HG02642 (cell line): ENCODE measurements at regions not wholly inside any gene's neighbourhood (a gene's known extent, or its start where the extent isn't known, plus 50 kb on each side); places are given as distances from the start of the nearest gene placed in this dataset.

ENCODE experiments used
- ATAC-seq: cut with Tn5 transposase; IDR thresholded peaks from one replicate; pipeline ENCODE4 v1.9.1; 2021; ENCODE audit warnings: mild to moderate bottlenecking; ENCODE audit not compliant: unreplicated experiment, poor library complexity

- ATAC-seq = no peak
These were observed 375.5 kb upstream of the KLHL1 start for GRCh38 chr13:70483599-70484276.

DNA sequence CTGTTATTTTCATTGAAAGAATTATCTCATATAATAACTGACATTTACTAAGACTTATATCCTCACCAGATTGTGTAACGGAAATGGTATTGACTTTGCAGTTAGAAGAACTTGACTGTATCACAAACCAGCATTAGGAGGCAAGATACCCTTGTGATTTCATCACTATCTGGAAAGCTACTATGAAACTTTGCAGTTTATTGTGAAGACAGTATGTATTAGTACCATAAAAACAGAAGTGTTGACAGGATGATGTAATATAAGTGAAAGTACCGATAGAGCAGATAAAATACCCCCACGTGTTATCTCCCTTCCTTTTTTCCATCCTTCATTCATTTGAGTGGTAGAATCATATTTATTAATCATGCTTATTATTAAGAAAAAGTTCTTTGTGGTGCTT, 365.7 kb upstream of the KLHL1 start:
- no peak for ATAC-seq

GRCh38 chr13:70469077-70469476, 360.8 kb upstream of the KLHL1 start:
- ATAC-seq = no peak

DNA sequence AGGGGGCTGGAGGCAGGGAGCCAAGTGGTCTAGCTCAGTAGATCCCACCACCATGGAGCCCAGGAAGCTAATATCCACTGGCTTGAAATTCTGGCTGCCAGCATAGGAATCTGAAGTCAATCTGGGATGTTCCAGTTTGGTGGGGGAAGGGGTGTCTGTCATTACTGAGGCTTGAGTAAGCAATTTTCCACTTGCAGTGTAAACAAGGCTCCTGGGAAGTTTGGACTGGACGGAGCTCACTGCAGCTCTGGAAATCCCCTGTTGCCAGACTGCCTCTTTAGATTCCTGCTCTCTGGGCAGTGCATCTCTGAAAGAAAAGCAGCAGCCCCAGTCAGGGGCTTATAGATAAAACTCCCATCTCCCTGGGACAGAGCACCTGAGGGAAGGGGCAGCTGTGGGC, 349.2 kb upstream of the KLHL1 start:
- no peak for ATAC-seq

DNA sequence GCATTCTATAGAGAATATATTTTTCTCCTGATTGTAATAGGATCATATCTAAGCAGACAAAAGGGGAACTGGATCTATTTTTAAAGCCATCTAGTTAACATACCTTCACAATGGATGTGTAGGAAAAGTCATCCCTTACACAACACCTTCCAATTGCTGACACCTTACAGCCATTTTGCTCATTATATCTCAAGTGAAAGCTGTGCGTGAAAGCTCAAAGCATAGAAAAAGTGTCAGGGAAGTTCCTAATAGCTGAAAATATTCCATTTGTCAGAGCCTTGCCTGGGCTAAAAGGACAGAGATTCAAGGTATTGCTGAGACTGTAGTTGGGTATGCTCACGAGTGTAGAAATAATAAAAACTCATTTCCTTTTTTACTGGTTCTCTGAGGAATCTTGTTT, 340.6 kb upstream of the KLHL1 start:
- ATAC-seq = no peak

GRCh38 chr13:70432276-70432805, 324.1 kb upstream of the KLHL1 start:
- ATAC-seq = no peak

- no peak for ATAC-seq
These were observed 322.0 kb upstream of the KLHL1 start for GRCh38 chr13:70430256-70430655.

GRCh38 chr13:70424928-70425327, 316.7 kb upstream of the KLHL1 start:
- no peak for ATAC-seq

DNA sequence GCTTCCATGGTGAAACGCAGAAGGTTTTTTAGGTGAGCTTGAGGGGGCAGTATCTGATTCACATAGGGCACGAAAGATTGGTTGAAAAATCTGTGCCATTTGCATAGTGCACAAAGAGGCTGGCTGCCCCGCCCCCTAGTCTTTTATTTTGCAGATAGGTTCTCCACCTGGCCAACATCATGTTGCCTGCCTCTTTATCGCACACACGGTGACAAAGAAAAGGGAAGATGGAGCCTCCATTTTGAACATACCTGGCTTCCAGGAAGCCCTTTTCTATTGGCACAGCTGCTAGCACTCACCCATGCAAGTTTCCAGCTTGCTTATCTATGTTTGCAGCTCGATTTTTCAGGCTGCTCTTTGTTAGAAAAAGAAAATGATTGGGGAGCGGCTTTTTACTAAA, 316.2 kb upstream of the KLHL1 start:
- ATAC-seq = no peak

DNA sequence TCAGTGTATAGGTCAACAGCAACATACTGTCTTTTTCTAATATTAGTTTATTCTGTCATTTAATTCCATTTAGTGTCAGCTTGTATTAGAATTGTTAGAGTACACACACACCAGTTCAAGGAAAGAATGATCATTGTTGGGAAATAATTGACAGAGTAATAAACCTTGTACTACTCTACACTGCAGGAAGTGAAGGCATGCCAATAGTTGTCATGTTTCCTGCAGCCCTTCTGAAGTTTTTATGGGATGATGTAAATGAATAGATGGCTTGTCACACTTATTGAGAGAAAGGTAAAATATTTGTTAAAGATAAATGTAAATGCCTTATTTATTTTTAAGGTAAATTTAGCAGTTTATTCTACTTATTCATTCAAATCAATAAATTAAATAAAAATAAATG, 306.9 kb upstream of the KLHL1 start:
- no peak for ATAC-seq

GRCh38 chr13:70408865-70409264, 300.6 kb upstream of the KLHL1 start:
- ATAC-seq = no peak

DNA sequence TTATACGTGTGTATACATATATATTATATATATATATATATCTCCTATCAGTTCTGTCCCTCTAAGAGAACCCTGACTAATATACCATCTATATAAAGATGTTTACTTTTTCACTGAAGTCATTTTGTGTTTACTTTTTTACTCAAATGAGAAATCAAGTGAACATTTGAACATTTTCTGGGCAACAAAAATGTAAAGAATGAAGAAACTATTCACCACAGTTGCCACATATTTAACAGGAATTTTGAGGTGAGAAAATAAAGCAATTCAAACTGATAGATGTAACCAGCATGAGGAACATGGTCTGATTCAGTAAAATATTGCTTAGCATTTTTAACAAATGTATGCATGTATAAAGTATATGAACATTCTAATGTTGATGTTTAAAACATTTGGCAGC, 299.2 kb upstream of the KLHL1 start:
- ATAC-seq = no peak

- no peak for ATAC-seq
These were observed 297.0 kb upstream of the KLHL1 start for GRCh38 chr13:70405266-70405665.

- no peak for ATAC-seq
These were observed 285.8 kb upstream of the KLHL1 start for GRCh38 chr13:70394031-70394548.

GRCh38 chr13:70391678-70392077, 283.4 kb upstream of the KLHL1 start:
- no peak for ATAC-seq

DNA sequence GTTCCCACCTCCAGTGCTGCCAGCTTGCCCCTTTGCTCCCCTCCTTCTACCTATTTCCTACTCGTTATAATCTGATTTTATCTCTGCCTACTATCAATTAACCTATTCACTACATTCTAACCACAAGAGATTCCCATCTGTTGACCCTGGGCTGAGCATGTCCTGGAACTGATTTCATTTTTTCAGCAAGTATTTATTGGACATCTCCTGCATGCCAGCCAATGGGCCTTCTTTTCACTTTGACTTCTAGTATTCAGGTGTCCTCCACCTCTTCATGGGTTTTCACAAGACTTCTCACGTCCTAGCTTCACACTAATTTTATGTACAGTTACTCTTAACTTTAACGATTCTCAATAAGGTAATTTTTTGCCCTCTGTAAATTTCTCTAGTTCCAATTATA, 282.7 kb upstream of the KLHL1 start:
- ATAC-seq = no peak

GRCh38 chr13:70390064-70390463, 281.8 kb upstream of the KLHL1 start:
- ATAC-seq = no peak

GRCh38 chr13:70388935-70389334, 280.7 kb upstream of the KLHL1 start:
- ATAC-seq = no peak

DNA sequence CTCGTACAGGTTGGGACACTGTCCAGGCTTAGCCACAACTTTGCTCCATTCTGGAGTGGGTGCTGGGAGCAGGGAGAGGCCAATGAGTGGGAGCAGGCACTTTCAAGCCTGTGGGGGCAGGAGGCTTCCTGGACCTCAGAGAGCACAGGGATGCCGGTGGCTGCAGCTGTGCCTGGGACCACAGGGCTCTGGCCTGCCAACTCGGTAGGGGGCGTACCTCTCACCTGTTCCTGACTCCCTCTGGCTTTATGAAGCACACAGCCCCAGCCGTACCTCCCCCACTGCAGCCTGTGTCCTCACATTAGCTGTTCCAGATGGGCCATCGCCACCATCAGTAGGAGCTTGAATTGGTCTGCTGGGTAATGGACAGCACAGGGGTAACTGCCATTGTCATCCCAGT, 278.7 kb upstream of the KLHL1 start:
- ATAC-seq = no peak

DNA sequence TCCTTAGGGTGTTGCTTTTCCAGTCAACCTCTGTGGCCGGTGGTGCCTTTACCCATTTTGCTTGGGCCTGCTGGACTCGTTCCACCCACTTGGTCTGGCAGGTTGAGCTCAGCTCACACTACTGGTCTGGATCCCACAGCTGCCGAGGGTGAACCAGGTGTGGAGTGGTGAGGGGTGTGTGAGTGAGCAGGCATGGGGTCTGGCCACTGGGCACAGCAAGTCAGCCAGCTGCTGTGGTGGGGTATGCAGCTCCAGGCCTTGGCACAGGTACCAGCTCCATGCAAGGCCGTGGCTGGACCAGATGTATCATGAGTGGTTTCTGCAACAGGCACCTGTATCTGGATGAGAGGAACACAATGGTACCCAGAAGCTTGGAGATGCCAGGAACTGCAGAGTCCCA, 277.6 kb upstream of the KLHL1 start:
- ATAC-seq = no peak

DNA sequence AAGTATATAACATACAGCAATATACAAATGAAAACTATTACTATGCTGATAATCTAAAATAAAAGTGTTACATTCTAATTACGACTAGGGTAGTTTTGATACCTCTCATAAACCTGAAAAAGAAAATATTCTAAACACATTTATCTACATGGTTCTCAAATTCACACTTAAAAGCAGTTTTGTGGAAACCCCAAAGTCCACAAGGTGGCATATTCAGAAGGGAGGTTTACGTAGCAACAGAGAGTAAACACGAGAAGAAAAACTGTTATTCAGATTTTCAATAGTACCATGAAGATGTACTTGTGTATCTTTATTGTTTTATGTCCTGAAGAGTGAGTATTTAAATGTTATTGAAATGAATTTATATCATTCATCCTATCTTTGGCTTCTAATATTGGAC, 275.9 kb upstream of the KLHL1 start:
- no peak for ATAC-seq

- ATAC-seq = no peak
These were observed 272.6 kb upstream of the KLHL1 start for GRCh38 chr13:70380809-70381208.
